Smooth muscle cell (in vitro differentiated cells): ENCODE measurements at regions not wholly inside any gene's neighbourhood (a gene's known extent, or its start where the extent isn't known, plus 50 kb on each side); places are given as distances from the start of the nearest gene placed in this dataset.
"Not testable (repeated sequence)": the region's sequence is repeated elsewhere in the genome, so short reads cannot be mapped to it uniquely, and the experiment has no call there.

Experiments used
- DNase-seq: peaks from one replicate; lab custom pipeline; 2025; ENCODE audit not compliant: unreplicated experiment; lab: John Stamatoyannopoulos, UW
- H2AFZ ChIP-seq: fragments of 200-600 bp; sonication (generic); 2 replicates; pipeline ENCODE4 v1.6.0; 2016; ENCODE audit warnings: antibody characterized with exemption, low read depth, mild to moderate bottlenecking
- H3F3A ChIP-seq: fragments of 200-600 bp; sonication (generic); 2 replicates; pipeline ENCODE4 v1.6.0; 2017; ENCODE audit warnings: antibody characterized with exemption, low read depth
- H3K27ac ChIP-seq: fragments of 200-600 bp; sonication (generic); 2 replicates; pipeline ENCODE4 v1.5.1; 2016; ENCODE audit warnings: low read depth, mild to moderate bottlenecking
- H3K27me3 ChIP-seq: fragments of 200-600 bp; sonication (generic); 2 replicates; pipeline ENCODE4 v1.6.1; 2016; ENCODE audit warnings: low read depth, mild to moderate bottlenecking
- H3K36me3 ChIP-seq: fragments of 200-600 bp; sonication (generic); 2 replicates; pipeline ENCODE4 v1.5.1; 2016; ENCODE audit warnings: low read depth
- H3K4me1 ChIP-seq: fragments of 200-600 bp; sonication (generic); 2 replicates; pipeline ENCODE4 v1.5.1; 2016; ENCODE audit warnings: low read depth
- H3K4me2 ChIP-seq: fragments of 200-600 bp; sonication (generic); 2 replicates; pipeline ENCODE4 v1.6.0; 2016; ENCODE audit warnings: mild to moderate bottlenecking
- H3K4me3 ChIP-seq: fragments of 200-600 bp; sonication (generic); 2 replicates; pipeline ENCODE4 v1.5.1; 2016; ENCODE audit warnings: mild to moderate bottlenecking
- H3K79me2 ChIP-seq: fragments of 200-600 bp; sonication (generic); 2 replicates; pipeline ENCODE4 v1.6.0; 2016; ENCODE audit warnings: low read depth, mild to moderate bottlenecking
- H3K9ac ChIP-seq: fragments of 200-600 bp; sonication (generic); 2 replicates; pipeline ENCODE4 v1.6.0; 2016; ENCODE audit warnings: low read depth
- H3K9me3 ChIP-seq: fragments of 200-600 bp; sonication (generic); replicated peaks from 2 replicates; pipeline ENCODE4 v1.5.1; 2016; ENCODE audit warnings: low read depth
- H4K20me1 ChIP-seq: fragments of 200-600 bp; sonication (generic); 2 replicates; pipeline ENCODE4 v1.6.0; 2016; ENCODE audit warnings: low read depth
- WGBS: methylation state at CpG from one replicate; pipeline ENCODE4 v1.1.7; 2016; ENCODE audit warnings: low lambda C conversion rate; 5-methylcytosine and 5-hydroxymethylcytosine counted together
- TF ChIP-seq, protein P1 (sequence below): fragments of 200-600 bp; sonication (generic); IDR thresholded peaks from 2 replicates; pipeline ENCODE4 v1.5.1; 2017; ENCODE audit warnings: borderline replicate concordance, mild to moderate bottlenecking, antibody characterized with exemption; ENCODE audit not compliant: insufficient read depth, poor library complexity, severe bottlenecking

DNA sequence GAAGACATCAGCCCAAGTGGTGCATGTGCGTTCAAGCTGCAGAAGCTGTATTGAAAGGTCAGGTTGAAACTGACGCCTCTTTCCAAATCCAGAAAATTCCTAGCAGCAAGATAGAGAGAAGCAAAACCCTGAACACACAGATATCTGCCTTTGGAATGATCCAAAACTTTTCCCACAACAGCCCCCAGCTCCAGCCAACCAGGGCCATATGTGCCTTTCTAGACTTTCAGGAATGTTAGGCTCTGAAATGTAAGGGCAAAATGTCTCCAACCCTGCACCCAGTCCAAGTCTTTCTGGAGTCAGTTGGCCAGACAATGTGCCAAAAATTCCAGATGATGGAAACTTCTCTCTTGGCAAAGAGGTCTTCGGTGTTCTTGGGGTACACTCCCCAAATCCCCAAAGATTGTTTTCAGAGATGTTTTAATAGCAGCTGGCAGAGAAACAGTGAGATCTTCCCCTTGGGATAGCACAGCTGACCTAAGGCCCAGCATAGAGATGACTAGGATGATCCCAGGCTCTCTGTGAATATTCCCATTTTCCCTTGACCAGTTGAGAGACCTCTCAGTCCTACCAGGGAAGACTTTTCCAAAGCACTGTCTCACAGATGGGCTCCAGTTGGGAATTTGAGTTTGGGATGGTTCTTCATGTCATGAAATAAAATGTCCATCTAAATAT, 440.4 kb upstream of the CD180 start:
- Histone ChIP-seq H3K4me1 (peaks cover 5% of the 10 kb centered on the region), H3K36me3 (no peaks in the 10 kb centered on the region), H2AFZ (no peak overlapping the region), H3K27ac (no peak overlapping the region), H3K79me2 (no peaks in the 10 kb centered on the region), H4K20me1 (no peaks in the 10 kb centered on the region), H3K4me2 (no peak overlapping the region), H3K9ac (no peak overlapping the region), H3F3A (peaks cover 7% of the 10 kb centered on the region), H3K4me3 (no peak overlapping the region), H3K9me3 (no peaks in the 10 kb centered on the region), H3K27me3 (no peaks in the 10 kb centered on the region)
- TF ChIP-seq, protein P1, sequence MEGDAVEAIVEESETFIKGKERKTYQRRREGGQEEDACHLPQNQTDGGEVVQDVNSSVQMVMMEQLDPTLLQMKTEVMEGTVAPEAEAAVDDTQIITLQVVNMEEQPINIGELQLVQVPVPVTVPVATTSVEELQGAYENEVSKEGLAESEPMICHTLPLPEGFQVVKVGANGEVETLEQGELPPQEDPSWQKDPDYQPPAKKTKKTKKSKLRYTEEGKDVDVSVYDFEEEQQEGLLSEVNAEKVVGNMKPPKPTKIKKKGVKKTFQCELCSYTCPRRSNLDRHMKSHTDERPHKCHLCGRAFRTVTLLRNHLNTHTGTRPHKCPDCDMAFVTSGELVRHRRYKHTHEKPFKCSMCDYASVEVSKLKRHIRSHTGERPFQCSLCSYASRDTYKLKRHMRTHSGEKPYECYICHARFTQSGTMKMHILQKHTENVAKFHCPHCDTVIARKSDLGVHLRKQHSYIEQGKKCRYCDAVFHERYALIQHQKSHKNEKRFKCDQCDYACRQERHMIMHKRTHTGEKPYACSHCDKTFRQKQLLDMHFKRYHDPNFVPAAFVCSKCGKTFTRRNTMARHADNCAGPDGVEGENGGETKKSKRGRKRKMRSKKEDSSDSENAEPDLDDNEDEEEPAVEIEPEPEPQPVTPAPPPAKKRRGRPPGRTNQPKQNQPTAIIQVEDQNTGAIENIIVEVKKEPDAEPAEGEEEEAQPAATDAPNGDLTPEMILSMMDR = no peak
- no peak for DNase-seq
- 92% methylated on average over 3 of the region's 3 CpGs for WGBS

GRCh38 chr5:67636091-67636490, 439.5 kb upstream of the CD180 start:
- Histone ChIP-seq H3F3A (peaks cover 7% of the 10 kb centered on the region), H3K4me3 (no peak overlapping the region), H3K9me3 (no peaks in the 10 kb centered on the region), H3K36me3 (no peaks in the 10 kb centered on the region), H3K27ac (no peak overlapping the region), H3K79me2 (no peaks in the 10 kb centered on the region), H3K9ac (no peak overlapping the region), H3K4me2 (no peak overlapping the region), H3K27me3 (no peaks in the 10 kb centered on the region), H4K20me1 (no peaks in the 10 kb centered on the region), H2AFZ (no peak overlapping the region), H3K4me1 (peaks cover 9% of the 10 kb centered on the region)
- 95% methylated on average over 1 of the region's 1 CpG for WGBS
- TF ChIP-seq, protein P1 = no peak
- DNase-seq = no peak

GRCh38 chr5:67627079-67627478, 430.5 kb upstream of the CD180 start:
- DNase-seq = not testable (repeated sequence)

DNA sequence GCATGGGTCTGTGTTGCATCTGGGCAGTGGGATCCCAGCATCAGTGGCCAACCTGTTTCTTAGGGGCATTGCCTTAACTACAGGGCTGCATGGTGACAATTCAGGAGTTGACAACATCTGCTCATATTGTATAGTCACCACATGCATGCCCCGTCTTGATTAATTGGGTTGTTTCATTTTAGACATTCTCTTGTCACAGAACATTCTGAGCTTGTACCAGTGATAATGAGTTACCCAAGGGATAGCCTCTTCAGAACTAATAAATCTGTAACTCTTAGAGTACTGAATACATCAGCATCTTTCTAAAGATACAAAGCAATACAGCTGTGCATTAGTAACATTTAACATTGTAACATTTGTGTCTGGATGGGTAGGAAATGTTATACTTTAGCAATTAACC, 426.5 kb upstream of the CD180 start:
- no peak overlapping the region for H3K4me2 ChIP-seq
- H3K27me3 ChIP-seq = no peaks in the 10 kb centered on the region
- no peak overlapping the region for H2AFZ ChIP-seq
- H3K4me1 ChIP-seq = peaks cover 16% of the 10 kb centered on the region
- H3K9ac ChIP-seq = no peak overlapping the region
- TF ChIP-seq, protein P1 = no peak
- WGBS = 47% methylated on average over 1 of the region's 1 CpG
- H3K27ac ChIP-seq = no peak overlapping the region
- no peaks in the 10 kb centered on the region for H3K36me3 ChIP-seq
- no peaks in the 10 kb centered on the region for H3F3A ChIP-seq
- no peak for DNase-seq
- H4K20me1 ChIP-seq = no peaks in the 10 kb centered on the region
- H3K9me3 ChIP-seq = no peaks in the 10 kb centered on the region
- no peak overlapping the region for H3K4me3 ChIP-seq
- H3K79me2 ChIP-seq = no peaks in the 10 kb centered on the region

More at GRCh38 chr5:67627079-67627478, 430.5 kb upstream of the CD180 start:
- not testable (repeated sequence) for H3K27ac ChIP-seq, H4K20me1 ChIP-seq, H3F3A ChIP-seq, H3K79me2 ChIP-seq, H3K9me3 ChIP-seq, H3K4me3 ChIP-seq, H3K4me2 ChIP-seq, H3K27me3 ChIP-seq, H3K9ac ChIP-seq, H3K36me3 ChIP-seq, H2AFZ ChIP-seq
- peaks cover 20% of the 10 kb centered on the region for H3K4me1 ChIP-seq
